H54 (cell line): ENCODE measurements at regions not wholly inside any gene's neighbourhood (a gene's known extent, or its start where the extent isn't known, plus 50 kb on each side); places are given as distances from the start of the nearest gene placed in this dataset.

Experiments
- DNase-seq: peaks from one replicate; pipeline ENCODE4 v3.0.0; 2011; ENCODE audit warnings: low spot score, mixed read lengths; ENCODE audit not compliant: insufficient read length
- FAIRE-seq: peaks from 3 replicates; lab custom pipeline; 2011; peaks lifted over from hg19 to GRCh38; lab: Jason Lieb, UNC
- POLR2A ChIP-seq: IDR thresholded peaks from 2 replicates; pipeline ENCODE4 v1.6.1; 2011; ENCODE audit warnings: low read depth, mild to moderate bottlenecking, low read length

GRCh38 chr2:8514796-8515758, 166.8 kb upstream of the ID2 start:
- no peak for DNase-seq
- FAIRE-seq: no peak
- TF ChIP-seq POLR2A: no peak

- DNase-seq (no peak), FAIRE-seq (no peak)
- TF ChIP-seq POLR2A: no peak
Measured at GRCh38 chr2:8515864-8516533, 165.9 kb upstream of the ID2 start.

GRCh38 chr2:8517850-8518498, 163.9 kb upstream of the ID2 start:
- FAIRE-seq: no peak

DNA sequence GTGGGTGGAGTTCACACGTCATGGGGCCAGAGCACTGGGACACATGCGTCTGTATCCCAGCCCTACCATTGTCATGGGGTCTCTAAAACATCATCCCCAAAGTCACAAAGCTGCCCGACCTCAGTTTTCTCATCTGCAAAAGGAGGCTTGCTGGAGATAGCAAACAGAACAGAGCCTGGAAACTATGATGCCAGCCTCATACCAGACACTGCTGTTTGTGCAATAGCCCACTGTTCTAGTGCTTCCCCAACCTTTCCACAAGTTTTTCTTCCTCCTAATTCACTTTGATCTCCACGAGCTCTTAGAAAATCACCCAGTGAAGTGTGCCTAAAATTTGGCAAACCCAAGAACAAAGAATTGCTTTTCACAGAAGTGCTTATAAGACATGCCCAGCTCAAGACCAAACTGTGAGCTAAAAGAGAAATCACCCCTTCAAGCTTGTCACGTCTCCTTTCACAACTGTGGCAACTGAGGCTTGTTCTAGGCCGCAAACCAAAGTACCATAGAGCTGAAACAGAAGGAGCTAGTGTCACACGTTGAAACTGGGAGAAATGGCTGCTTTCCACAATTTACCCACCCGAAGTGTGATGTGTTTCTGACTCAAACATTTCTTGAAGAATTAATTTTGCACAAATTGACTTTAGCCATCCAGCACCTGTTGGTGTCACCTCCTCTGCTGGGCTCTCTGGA, 162.7 kb upstream of the ID2 start:
- DNase-seq (no peak), FAIRE-seq (no peak)
- TF ChIP-seq POLR2A: no peak

More at GRCh38 chr2:8517850-8518498, 163.9 kb upstream of the ID2 start:
- no peak for TF ChIP-seq POLR2A
- no peak for DNase-seq

- DNase-seq: no peak
- no peak for TF ChIP-seq POLR2A
- FAIRE-seq: no peak
Measured at GRCh38 chr2:8520791-8521344, 161.0 kb upstream of the ID2 start.

GRCh38 chr2:8522687-8523086, 159.2 kb upstream of the ID2 start:
- DNase-seq (no peak), FAIRE-seq (no peak)
- TF ChIP-seq POLR2A: no peak

GRCh38 chr2:8524388-8524787, 157.5 kb upstream of the ID2 start:
- FAIRE-seq: no peak
- TF ChIP-seq POLR2A: no peak

DNA sequence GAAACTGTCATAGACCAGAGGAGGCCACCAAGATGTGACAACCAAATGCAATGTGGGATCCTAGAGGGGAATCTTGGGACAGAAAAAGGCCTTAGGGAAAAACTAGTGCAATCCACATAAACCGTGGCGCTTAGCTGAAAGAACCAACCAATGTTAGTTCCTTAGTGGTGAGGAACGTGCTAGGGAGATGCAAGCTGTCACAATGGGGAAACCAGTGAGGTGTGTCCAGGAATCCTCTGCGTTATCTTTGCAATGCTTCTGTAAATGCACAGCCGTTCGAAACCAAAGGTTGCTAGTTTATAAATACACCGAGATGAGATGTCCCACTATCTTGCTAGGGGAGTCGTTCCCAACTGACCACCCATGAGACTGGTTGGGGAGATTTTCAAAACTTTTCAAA, 157.0 kb upstream of the ID2 start:
- no peak for FAIRE-seq
- DNase-seq: no peak
- TF ChIP-seq POLR2A: no peak

More at GRCh38 chr2:8524388-8524787, 157.5 kb upstream of the ID2 start:
- DNase-seq: no peak

GRCh38 chr2:8525236-8525581, 156.6 kb upstream of the ID2 start:
- DNase-seq (no peak), FAIRE-seq (no peak)
- no peak for TF ChIP-seq POLR2A

GRCh38 chr2:8525582-8526402, 156.1 kb upstream of the ID2 start:
- FAIRE-seq (no peak), DNase-seq (no peak)
- no peak for TF ChIP-seq POLR2A

- no peak for FAIRE-seq
- TF ChIP-seq POLR2A: no peak
- DNase-seq: no peak
Measured at GRCh38 chr2:8526403-8526696, 155.5 kb upstream of the ID2 start.

DNA sequence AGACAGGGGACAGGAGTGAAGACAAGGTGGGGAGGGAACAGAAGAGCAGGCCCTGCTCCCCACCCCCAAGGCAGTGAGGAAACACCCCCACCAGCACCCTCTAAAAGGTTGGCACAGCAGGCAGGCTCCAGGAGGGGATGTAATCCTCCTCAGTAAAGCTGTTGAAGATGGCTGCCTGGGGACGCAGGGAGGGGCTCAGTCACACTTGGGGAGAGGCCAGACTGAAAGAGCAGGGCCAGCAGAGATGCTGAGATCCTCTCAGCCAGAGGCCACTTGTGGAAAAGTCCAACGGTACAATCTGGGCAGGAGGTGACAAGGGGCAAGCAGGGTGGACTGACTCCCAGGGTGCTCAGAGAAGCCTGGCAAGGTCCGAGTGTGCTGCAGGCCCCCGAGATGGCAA, 154.8 kb upstream of the ID2 start:
- no peak for TF ChIP-seq POLR2A
- DNase-seq: no peak
- no peak for FAIRE-seq

DNA sequence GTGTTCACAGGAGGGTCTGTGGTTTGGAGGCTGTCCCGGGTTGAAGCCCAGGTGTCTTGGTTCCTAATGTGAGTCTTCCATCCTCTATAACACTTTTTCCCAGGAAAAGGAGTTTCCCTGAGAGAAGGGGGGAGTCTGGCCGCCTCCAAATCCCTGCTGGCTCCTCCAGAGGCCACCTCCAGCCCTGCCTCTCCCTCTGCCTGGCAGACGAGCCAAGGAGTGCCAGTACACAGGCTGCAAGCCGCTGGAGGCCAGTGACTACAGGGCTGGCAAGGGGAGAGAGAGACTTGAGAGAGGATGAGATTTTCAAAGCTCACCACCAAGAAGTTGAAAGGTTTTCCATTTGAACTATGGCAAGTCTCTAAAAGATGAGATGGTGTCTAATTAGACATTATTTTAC, 154.2 kb upstream of the ID2 start:
- no peak for FAIRE-seq

DNA sequence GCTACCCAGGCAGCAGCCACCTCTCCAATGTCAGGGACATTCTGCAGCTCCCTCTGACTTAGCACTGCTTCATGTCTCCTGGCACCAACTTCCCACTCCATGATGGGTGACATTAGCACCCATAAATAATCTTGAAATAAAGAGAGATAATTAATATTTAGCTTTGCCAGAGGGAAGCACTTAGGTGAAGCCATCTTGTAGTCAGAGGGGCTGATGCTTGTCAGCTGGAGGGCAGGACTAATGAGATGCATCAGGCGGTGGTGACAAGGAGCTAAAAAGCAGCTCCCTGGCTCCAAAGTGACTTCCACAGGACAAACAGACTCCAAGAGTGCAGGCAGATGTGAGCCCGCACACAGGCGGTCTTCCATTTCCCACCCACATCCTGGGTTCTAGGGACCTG, 153.0 kb upstream of the ID2 start:
- FAIRE-seq: no peak
- DNase-seq: no peak

More for the DNA sequence above, 154.2 kb upstream of the ID2 start:
- TF ChIP-seq POLR2A: no peak
- DNase-seq: no peak

More for the DNA sequence above, 153.0 kb upstream of the ID2 start:
- no peak for TF ChIP-seq POLR2A
